GM12878 (cell line): ENCODE measurements at regions not wholly inside any gene's neighbourhood (a gene's known extent, or its start where the extent isn't known, plus 50 kb on each side); places are given as distances from the start of the nearest gene placed in this dataset.

ENCODE experiments used
- ATAC-seq: fragments of 200-7000 bp; cut with Tn5 transposase; 3 replicates; pipeline ENCODE4 v1.9.1; 2020; ENCODE audit warnings: mild to moderate bottlenecking, moderate library complexity
- BruUV-seq: library from RNA; stranded (reverse); fragments of 400-500 nt; replicated peaks from 2 replicates; lab custom pipeline; 2021; lab: Mats Ljungman, UMichigan
- CTCF ChIA-PET: fragments of 300-600 bp; sonication (Branson Sonifier 250); formaldehyde crosslinking; extraction: SDS; loops from one replicate; lab custom pipeline; 2021; ENCODE audit warnings: inconsistent platforms; lab: Yijun Ruan, JAX
- POLR2A ChIA-PET: fragments of 350-600 bp; formaldehyde crosslinking; extraction: SDS; loops from one replicate; lab custom pipeline; 2021; ENCODE audit warnings: inconsistent platforms; lab: Charles Lee
- RAD21 ChIA-PET: fragments of 300-600 bp; sonication (Branson Sonifier 250); formaldehyde crosslinking; loops from one replicate; lab custom pipeline; 2023; ENCODE audit warnings: antibody characterized with exemption; ENCODE audit not compliant: unreplicated experiment; lab: Charles Lee
- SMC1A ChIA-PET: fragments of 300-600 bp; sonication (Branson Sonifier 250); formaldehyde crosslinking; loops from one replicate; lab custom pipeline; 2023; ENCODE audit not compliant: unreplicated experiment, uncharacterized antibody; lab: Charles Lee
- DNase-seq: peaks from one replicate; pipeline ENCODE4 v3.0.0-alpha.2; 2011; ENCODE audit warnings: low read depth, low spot score
- FAIRE-seq: peaks from 3 replicates; lab custom pipeline; 2011; peaks lifted over from hg19 to GRCh38; lab: Jason Lieb, UNC
- H2AFZ ChIP-seq: 2 replicates; pipeline ENCODE4 v1.6.0; 2011; ENCODE audit warnings: low read depth, low read length, control low read depth; ENCODE audit not compliant: control insufficient read depth
- H3K27ac ChIP-seq: 2 replicates; pipeline ENCODE4 v1.5.1; 2011; ENCODE audit warnings: control low read depth; ENCODE audit not compliant: control insufficient read depth, insufficient read depth
- H3K27me3 ChIP-seq, 2 experiments: replicated peaks in 1 of 2; 2 replicates each; pipeline versions ENCODE4 v1.6.0 to v1.6.1; 2011; ENCODE audit warnings: low read length in 1 of 2; ENCODE audit not compliant: control insufficient read depth in 2 of 2, insufficient read depth in 2 of 2
- H3K36me3 ChIP-seq, 2 experiments: 2 replicates each; pipeline ENCODE4 v1.5.1; 2011; ENCODE audit warnings: low read length in 1 of 2; ENCODE audit not compliant: control insufficient read depth in 2 of 2, insufficient read depth in 2 of 2
- H3K4me1 ChIP-seq: 2 replicates; pipeline ENCODE4 v1.6.1; 2011; ENCODE audit warnings: mild to moderate bottlenecking, low read length, moderate library complexity, mixed read lengths; ENCODE audit not compliant: control insufficient read depth, insufficient read depth
- H3K4me2 ChIP-seq: 2 replicates; pipeline ENCODE4 v1.6.0; 2011; ENCODE audit warnings: control low read depth; ENCODE audit not compliant: control insufficient read depth, insufficient read depth
- H3K4me3 ChIP-seq: fragments of 200-600 bp; sonication (generic); 2 replicates; pipeline ENCODE4 v1.5.1; 2016
- H3K79me2 ChIP-seq: 2 replicates; pipeline ENCODE4 v1.6.0; 2011; ENCODE audit warnings: low read length; ENCODE audit not compliant: control insufficient read depth, insufficient read depth
- H3K9ac ChIP-seq: 2 replicates; pipeline ENCODE4 v1.8.0; 2011; ENCODE audit warnings: low read length, control low read depth, mixed read lengths; ENCODE audit not compliant: control insufficient read depth, insufficient read depth
- H3K9me3 ChIP-seq: replicated peaks from 3 replicates; pipeline ENCODE4 v1.5.1; 2011; ENCODE audit warnings: mild to moderate bottlenecking, low read length; ENCODE audit not compliant: control insufficient read depth, insufficient read depth
- H4K20me1 ChIP-seq: 2 replicates; pipeline ENCODE4 v1.6.0; 2011; ENCODE audit not compliant: control insufficient read depth, insufficient read depth
- CHD4 ChIP-seq: fragments of 200-600 bp; sonication (generic); IDR thresholded peaks from 2 replicates; pipeline ENCODE4 v1.6.1; 2016; ENCODE audit warnings: mild to moderate bottlenecking
- FOXK2 ChIP-seq: fragments of 450-650 bp; IDR thresholded peaks from 2 replicates; pipeline ENCODE4 v1.6.1; 2017; ENCODE audit warnings: mild to moderate bottlenecking, moderate library complexity
- HDAC6 ChIP-seq: fragments of 200-600 bp; sonication (generic); IDR thresholded peaks from one replicate; pipeline ENCODE4 v1.8.0; 2017; ENCODE audit warnings: antibody characterized with exemption; ENCODE audit not compliant: unreplicated experiment
- NFIC ChIP-seq: IDR thresholded peaks from 2 replicates; pipeline ENCODE4 v1.6.1; 2012; ENCODE audit warnings: low read depth, mild to moderate bottlenecking, inconsistent platforms, low read length, moderate library complexity
- NR2F1 ChIP-seq: fragments of 450-650 bp; conservative IDR thresholded peaks from 2 replicates; pipeline ENCODE4 v1.6.1; 2017; ENCODE audit warnings: mild to moderate bottlenecking
- POLR2AphosphoS2 ChIP-seq: IDR thresholded peaks from 2 replicates; pipeline ENCODE4 v1.6.1; 2011; ENCODE audit warnings: low read depth, mild to moderate bottlenecking, low read length, improper control_type of control experiment, moderate library complexity
- POU2F2 ChIP-seq: IDR thresholded peaks from 3 replicates; pipeline ENCODE4 v1.6.1; 2011; ENCODE audit warnings: low read depth, mild to moderate bottlenecking, low read length, borderline replicate concordance
- SMAD5 ChIP-seq: IDR thresholded peaks from 2 replicates; pipeline ENCODE4 v1.6.1; 2016; ENCODE audit warnings: antibody characterized with exemption, low read depth
- YY1 ChIP-seq: IDR thresholded peaks from 2 replicates; pipeline ENCODE4 v1.6.1; 2011; ENCODE audit warnings: low read depth, mild to moderate bottlenecking, low read length
- ZNF622 ChIP-seq: fragments of 450-650 bp; IDR thresholded peaks from 2 replicates; pipeline ENCODE4 v1.6.1; 2017; ENCODE audit warnings: mild to moderate bottlenecking, inconsistent platforms
- ZZZ3 ChIP-seq: IDR thresholded peaks from 2 replicates; pipeline ENCODE4 v1.6.1; 2011; ENCODE audit warnings: low read depth; ENCODE audit not compliant: control insufficient read depth, insufficient read length
- in situ Hi-C: fragments of 300-500 bp; cut with MboI; formaldehyde crosslinking; loops from 9 replicates; pipeline ENCODE4 v1.14.3; 2018; ENCODE audit warnings: mixed read lengths
- intact Hi-C: fragments of 100-400 bp; cut with micrococcal nuclease; formaldehyde crosslinking; loops from one replicate; pipeline ENCODE4 v1.14.2; 2022; ENCODE audit not compliant: unreplicated experiment
- TF ChIP-seq, protein P1 (sequence below): fragments of 450-650 bp; IDR thresholded peaks from 2 replicates; pipeline ENCODE4 v1.6.1; 2017; ENCODE audit warnings: mild to moderate bottlenecking, moderate library complexity
- TF ChIP-seq, protein P2 (sequence below): fragments of 450-650 bp; IDR thresholded peaks from 2 replicates; pipeline ENCODE4 v1.6.1; 2017; ENCODE audit warnings: antibody characterized with exemption, mild to moderate bottlenecking, moderate library complexity
- TF ChIP-seq, protein P3 (sequence below): IDR thresholded peaks from 2 replicates; pipeline ENCODE4 v1.6.1; 2012; ENCODE audit warnings: low read length, inconsistent platforms
- TF ChIP-seq, protein P4 (sequence below): IDR thresholded peaks from 2 replicates; pipeline ENCODE4 v1.6.1; 2012; ENCODE audit warnings: mild to moderate bottlenecking, low read depth, low read length

DNA sequence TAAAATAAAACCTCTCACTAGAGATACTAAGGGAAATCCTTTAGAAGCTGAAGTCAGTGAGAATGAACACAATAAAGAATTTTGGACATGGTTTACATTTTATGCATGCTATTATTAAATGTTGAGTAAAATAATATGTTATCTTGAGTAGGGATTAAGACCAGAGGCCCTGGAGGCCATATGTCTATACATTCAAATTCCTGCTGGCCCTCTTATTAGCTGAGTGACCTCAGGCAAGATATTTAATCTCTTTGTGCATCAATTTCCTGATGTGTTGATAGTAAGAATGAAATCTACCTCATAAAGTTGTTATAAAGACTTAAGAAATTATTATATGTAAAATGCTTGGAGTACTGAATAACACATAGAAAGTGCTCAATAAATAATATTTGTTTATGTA lies 281.1 kb upstream of the KLF4 start:
- ChIA-PET SMC1A (interaction anchor here (1.0 to 2.3 kb wide), 2 partner anchors 9 to 37 kb away, joined by 3 to 15 read pairs; no protein-coding TSS in a partner anchor), POLR2A (no interaction called here), CTCF (no interaction called here), RAD21 (interaction anchor here (1.2 to 1.3 kb wide), 2 partner anchors 8 to 105 kb away, joined by 3 to 4 read pairs; no protein-coding TSS in a partner anchor)
- H3K4me1 ChIP-seq = no peaks in the 10 kb centered on the region
- H3K79me2 ChIP-seq = no peaks in the 10 kb centered on the region
- H3K36me3 ChIP-seq = no peaks in the 10 kb centered on the region
- ATAC-seq (no peak), DNase-seq (no peak), FAIRE-seq (no peak)
- intact Hi-C loops = no loop called here
- no peaks in the 10 kb centered on the region for H4K20me1 ChIP-seq
- no peak overlapping the region for H3K27ac ChIP-seq
- H3K27me3 ChIP-seq = no peaks in the 10 kb centered on the region
- in situ Hi-C loops = no loop called here
- no peak overlapping the region for H3K4me3 ChIP-seq
- H3K9me3 ChIP-seq = no peaks in the 10 kb centered on the region; the same call in 2 of the 3 replicates
- no peak overlapping the region for H2AFZ ChIP-seq
- H3K9ac ChIP-seq = no peak overlapping the region
- no TSS peak for BruUV-seq
- no peak overlapping the region for H3K4me2 ChIP-seq
- TF ChIP-seq NR2F1 (no peak), ZNF622 (no peak), HDAC6 (no peak), FOXK2 (no peak), SMAD5 (no peak), YY1 (no peak), POU2F2 (no peak), CHD4 (no peak), ZZZ3 (no peak), POLR2AphosphoS2 (no peak), NFIC (no peak)
- TF ChIP-seq, protein P1, sequence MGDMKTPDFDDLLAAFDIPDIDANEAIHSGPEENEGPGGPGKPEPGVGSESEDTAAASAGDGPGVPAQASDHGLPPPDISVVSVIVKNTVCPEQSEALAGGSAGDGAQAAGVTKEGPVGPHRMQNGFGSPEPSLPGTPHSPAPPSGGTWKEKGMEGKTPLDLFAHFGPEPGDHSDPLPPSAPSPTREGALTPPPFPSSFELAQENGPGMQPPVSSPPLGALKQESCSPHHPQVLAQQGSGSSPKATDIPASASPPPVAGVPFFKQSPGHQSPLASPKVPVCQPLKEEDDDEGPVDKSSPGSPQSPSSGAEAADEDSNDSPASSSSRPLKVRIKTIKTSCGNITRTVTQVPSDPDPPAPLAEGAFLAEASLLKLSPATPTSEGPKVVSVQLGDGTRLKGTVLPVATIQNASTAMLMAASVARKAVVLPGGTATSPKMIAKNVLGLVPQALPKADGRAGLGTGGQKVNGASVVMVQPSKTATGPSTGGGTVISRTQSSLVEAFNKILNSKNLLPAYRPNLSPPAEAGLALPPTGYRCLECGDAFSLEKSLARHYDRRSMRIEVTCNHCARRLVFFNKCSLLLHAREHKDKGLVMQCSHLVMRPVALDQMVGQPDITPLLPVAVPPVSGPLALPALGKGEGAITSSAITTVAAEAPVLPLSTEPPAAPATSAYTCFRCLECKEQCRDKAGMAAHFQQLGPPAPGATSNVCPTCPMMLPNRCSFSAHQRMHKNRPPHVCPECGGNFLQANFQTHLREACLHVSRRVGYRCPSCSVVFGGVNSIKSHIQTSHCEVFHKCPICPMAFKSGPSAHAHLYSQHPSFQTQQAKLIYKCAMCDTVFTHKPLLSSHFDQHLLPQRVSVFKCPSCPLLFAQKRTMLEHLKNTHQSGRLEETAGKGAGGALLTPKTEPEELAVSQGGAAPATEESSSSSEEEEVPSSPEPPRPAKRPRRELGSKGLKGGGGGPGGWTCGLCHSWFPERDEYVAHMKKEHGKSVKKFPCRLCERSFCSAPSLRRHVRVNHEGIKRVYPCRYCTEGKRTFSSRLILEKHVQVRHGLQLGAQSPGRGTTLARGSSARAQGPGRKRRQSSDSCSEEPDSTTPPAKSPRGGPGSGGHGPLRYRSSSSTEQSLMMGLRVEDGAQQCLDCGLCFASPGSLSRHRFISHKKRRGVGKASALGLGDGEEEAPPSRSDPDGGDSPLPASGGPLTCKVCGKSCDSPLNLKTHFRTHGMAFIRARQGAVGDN = no peak
- TF ChIP-seq, protein P2, sequence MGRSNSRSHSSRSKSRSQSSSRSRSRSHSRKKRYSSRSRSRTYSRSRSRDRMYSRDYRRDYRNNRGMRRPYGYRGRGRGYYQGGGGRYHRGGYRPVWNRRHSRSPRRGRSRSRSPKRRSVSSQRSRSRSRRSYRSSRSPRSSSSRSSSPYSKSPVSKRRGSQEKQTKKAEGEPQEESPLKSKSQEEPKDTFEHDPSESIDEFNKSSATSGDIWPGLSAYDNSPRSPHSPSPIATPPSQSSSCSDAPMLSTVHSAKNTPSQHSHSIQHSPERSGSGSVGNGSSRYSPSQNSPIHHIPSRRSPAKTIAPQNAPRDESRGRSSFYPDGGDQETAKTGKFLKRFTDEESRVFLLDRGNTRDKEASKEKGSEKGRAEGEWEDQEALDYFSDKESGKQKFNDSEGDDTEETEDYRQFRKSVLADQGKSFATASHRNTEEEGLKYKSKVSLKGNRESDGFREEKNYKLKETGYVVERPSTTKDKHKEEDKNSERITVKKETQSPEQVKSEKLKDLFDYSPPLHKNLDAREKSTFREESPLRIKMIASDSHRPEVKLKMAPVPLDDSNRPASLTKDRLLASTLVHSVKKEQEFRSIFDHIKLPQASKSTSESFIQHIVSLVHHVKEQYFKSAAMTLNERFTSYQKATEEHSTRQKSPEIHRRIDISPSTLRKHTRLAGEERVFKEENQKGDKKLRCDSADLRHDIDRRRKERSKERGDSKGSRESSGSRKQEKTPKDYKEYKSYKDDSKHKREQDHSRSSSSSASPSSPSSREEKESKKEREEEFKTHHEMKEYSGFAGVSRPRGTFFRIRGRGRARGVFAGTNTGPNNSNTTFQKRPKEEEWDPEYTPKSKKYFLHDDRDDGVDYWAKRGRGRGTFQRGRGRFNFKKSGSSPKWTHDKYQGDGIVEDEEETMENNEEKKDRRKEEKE = no peak
- TF ChIP-seq, protein P3, sequence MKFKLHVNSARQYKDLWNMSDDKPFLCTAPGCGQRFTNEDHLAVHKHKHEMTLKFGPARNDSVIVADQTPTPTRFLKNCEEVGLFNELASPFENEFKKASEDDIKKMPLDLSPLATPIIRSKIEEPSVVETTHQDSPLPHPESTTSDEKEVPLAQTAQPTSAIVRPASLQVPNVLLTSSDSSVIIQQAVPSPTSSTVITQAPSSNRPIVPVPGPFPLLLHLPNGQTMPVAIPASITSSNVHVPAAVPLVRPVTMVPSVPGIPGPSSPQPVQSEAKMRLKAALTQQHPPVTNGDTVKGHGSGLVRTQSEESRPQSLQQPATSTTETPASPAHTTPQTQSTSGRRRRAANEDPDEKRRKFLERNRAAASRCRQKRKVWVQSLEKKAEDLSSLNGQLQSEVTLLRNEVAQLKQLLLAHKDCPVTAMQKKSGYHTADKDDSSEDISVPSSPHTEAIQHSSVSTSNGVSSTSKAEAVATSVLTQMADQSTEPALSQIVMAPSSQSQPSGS = no peak
- TF ChIP-seq, protein P4, sequence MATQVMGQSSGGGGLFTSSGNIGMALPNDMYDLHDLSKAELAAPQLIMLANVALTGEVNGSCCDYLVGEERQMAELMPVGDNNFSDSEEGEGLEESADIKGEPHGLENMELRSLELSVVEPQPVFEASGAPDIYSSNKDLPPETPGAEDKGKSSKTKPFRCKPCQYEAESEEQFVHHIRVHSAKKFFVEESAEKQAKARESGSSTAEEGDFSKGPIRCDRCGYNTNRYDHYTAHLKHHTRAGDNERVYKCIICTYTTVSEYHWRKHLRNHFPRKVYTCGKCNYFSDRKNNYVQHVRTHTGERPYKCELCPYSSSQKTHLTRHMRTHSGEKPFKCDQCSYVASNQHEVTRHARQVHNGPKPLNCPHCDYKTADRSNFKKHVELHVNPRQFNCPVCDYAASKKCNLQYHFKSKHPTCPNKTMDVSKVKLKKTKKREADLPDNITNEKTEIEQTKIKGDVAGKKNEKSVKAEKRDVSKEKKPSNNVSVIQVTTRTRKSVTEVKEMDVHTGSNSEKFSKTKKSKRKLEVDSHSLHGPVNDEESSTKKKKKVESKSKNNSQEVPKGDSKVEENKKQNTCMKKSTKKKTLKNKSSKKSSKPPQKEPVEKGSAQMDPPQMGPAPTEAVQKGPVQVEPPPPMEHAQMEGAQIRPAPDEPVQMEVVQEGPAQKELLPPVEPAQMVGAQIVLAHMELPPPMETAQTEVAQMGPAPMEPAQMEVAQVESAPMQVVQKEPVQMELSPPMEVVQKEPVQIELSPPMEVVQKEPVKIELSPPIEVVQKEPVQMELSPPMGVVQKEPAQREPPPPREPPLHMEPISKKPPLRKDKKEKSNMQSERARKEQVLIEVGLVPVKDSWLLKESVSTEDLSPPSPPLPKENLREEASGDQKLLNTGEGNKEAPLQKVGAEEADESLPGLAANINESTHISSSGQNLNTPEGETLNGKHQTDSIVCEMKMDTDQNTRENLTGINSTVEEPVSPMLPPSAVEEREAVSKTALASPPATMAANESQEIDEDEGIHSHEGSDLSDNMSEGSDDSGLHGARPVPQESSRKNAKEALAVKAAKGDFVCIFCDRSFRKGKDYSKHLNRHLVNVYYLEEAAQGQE = no peak
